Prostate gland (tissue), 2 donors: ENCODE measurements at regions not wholly inside any gene's neighbourhood (a gene's known extent, or its start where the extent isn't known, plus 50 kb on each side); places are given as distances from the start of the nearest gene placed in this dataset.

Experiments
- CTCF ChIP-seq, 4 experiments: fragments of 200-600 bp in 2 of 4; fragments of 450-650 bp in 2 of 4; sonication (generic) in 2 of 4; IDR thresholded peaks; 1 replicate in 3 of 4; 2 replicates in 1 of 4; pipeline ENCODE4 v1.5.1; 2016 to 2019; ENCODE audit warnings: antibody characterized with exemption in 4 of 4, mild to moderate bottlenecking in 2 of 4, moderate library complexity in 2 of 4
- POLR2A ChIP-seq: fragments of 450-650 bp; IDR thresholded peaks from one replicate; pipeline ENCODE4 v1.6.1; 2016; ENCODE audit warnings: antibody characterized with exemption, mild to moderate bottlenecking

DNA sequence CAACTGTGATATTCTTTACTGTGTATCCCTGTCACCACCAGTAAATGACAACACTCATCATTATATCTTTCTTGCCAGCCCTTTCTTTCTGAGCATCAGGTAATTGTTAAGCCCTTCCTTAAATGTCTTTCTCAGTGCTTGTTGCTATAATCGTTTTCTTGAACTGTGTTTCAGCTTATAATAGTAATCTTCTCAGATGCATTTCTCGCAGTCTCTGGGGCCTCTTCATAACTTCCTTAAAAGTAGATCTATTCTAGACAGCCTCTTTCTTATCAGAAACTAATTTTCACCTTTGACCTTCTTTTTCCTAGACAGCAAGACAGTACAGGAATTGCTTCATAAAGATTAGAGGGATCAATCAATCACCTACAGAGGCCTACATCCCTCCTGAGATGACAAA lies 648.1 kb downstream of the CPS1 start:
- TF ChIP-seq POLR2A (no peak), CTCF (IDR thresholded peaks at IDR 0.05) (no peak)
